ENCODE measurements at regions not wholly inside any gene's neighbourhood (a gene's known extent, or its start where the extent isn't known, plus 50 kb on each side); places are given as distances from the start of the nearest gene placed in this dataset.
"Not testable (repeated sequence)": the region's sequence is repeated elsewhere in the genome, so short reads cannot be mapped to it uniquely, and the experiment has no call there.

DNA sequence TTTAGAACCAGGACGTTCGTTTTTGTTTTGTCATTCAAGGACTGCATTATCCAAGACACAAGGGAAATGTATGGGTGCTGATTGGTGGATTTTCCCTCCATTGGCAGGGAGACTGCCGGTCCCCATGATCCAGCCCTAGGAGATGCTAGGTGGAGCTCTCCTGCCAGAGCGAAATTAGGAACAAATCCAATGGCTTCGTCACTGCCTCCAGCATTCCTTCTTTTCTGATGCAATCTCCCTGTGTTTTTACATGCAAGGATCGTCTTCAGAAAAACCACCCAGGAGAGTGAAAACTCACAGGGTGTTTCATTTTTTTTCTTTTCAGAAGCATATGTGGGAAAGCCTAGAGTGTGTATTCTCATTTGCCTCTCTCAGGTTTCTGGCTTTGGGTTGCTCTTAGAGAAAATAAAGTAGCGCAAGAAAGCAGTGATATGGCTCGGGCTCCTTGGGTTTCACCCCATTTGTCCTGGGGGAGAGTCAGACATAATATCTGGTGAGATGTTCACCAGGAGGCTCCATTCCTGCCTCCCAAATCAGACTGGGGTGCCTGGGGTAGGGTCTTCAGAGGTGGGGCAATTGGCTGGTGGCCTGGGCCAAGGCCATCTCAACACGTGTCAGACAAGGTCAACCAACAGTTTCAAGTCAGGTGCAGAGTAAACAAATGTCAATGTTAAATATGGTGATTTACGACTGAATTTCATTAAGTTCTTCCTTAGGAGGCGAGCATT is 450.9 kb upstream of the MKI67 start:
- Histone ChIP-seq H3K36me3 (ENCODE audit: control insufficient read depth, insufficient read depth, low read length) (no peaks in the 10 kb centered on the region), H3K27me3 (ENCODE audit: control insufficient read depth, insufficient read depth, low read length) (no peaks in the 10 kb centered on the region), H3K4me3 (ENCODE audit: low read depth, low read length) (no peak overlapping the region)
- DNase-seq (ENCODE audit: low read depth) (no peak), FAIRE-seq (no peak)
- TF ChIP-seq, protein P1, sequence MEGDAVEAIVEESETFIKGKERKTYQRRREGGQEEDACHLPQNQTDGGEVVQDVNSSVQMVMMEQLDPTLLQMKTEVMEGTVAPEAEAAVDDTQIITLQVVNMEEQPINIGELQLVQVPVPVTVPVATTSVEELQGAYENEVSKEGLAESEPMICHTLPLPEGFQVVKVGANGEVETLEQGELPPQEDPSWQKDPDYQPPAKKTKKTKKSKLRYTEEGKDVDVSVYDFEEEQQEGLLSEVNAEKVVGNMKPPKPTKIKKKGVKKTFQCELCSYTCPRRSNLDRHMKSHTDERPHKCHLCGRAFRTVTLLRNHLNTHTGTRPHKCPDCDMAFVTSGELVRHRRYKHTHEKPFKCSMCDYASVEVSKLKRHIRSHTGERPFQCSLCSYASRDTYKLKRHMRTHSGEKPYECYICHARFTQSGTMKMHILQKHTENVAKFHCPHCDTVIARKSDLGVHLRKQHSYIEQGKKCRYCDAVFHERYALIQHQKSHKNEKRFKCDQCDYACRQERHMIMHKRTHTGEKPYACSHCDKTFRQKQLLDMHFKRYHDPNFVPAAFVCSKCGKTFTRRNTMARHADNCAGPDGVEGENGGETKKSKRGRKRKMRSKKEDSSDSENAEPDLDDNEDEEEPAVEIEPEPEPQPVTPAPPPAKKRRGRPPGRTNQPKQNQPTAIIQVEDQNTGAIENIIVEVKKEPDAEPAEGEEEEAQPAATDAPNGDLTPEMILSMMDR (IDR thresholded peaks at IDR 0.05; ENCODE audit: insufficient read depth, low read length, severe bottlenecking): no peak

GRCh38 chr10:128577958-128578750 is 451.9 kb upstream of the MKI67 start:
- Histone ChIP-seq H3K27me3 (ENCODE audit: control insufficient read depth, insufficient read depth, low read length) (no peaks in the 10 kb centered on the region), H3K36me3 (ENCODE audit: control insufficient read depth, insufficient read depth, low read length) (no peaks in the 10 kb centered on the region), H3K4me3 (ENCODE audit: low read depth, low read length) (no peak overlapping the region)
- TF ChIP-seq, protein P1 (IDR thresholded peaks at IDR 0.05; ENCODE audit: insufficient read depth, low read length, severe bottlenecking): no peak
- DNase-seq (ENCODE audit: low read depth) (no peak), FAIRE-seq (peak; percentile 80)

GRCh38 chr10:128578766-128579165 is 452.5 kb upstream of the MKI67 start:
- no peak for FAIRE-seq
- TF ChIP-seq, protein P1 (IDR thresholded peaks at IDR 0.05; ENCODE audit: insufficient read depth, low read length, severe bottlenecking): no peak
- no peak for DNase-seq (ENCODE audit: low read depth)
- H3K36me3 ChIP-seq (ENCODE audit: control insufficient read depth, insufficient read depth, low read length): no peaks in the 10 kb centered on the region
- H3K4me3 ChIP-seq (ENCODE audit: low read depth, low read length): no peak overlapping the region
- no peaks in the 10 kb centered on the region for H3K27me3 ChIP-seq (ENCODE audit: control insufficient read depth, insufficient read depth, low read length)

DNA sequence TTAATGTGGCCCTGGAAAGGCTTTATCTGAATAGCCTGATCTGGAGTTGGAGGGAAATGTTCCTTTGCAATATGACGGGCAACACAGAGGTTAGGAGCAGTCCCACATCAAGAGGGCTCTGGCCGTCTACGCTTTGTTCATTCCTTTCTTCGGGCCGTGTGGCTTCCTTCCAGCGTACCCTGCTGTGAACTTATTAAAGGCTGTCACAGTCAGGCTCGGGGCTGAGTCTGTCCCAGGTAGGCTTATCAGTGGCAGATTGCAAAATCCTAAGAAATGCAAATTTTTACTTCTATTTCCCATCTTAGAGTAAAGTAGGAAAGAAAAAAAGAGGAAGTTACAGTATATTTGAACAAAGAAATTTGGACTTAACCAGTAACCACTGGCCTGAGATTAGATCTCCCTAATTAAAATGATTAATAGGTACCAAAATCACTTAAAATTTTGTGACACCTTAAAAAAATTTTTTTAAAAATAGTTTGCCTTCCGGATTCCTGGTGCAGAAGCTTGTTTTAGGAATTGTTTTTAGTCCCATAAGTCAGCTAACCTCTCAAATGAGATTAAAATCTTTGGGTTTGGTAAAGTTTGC is 453.1 kb upstream of the MKI67 start:
- FAIRE-seq: no peak
- Histone ChIP-seq H3K36me3 (ENCODE audit: control insufficient read depth, insufficient read depth, low read length) (no peaks in the 10 kb centered on the region), H3K4me3 (ENCODE audit: low read depth, low read length) (no peak overlapping the region), H3K27me3 (ENCODE audit: control insufficient read depth, insufficient read depth, low read length) (no peaks in the 10 kb centered on the region)
- no peak for DNase-seq (ENCODE audit: low read depth)
- TF ChIP-seq, protein P1 (IDR thresholded peaks at IDR 0.05; ENCODE audit: insufficient read depth, low read length, severe bottlenecking): no peak

DNA sequence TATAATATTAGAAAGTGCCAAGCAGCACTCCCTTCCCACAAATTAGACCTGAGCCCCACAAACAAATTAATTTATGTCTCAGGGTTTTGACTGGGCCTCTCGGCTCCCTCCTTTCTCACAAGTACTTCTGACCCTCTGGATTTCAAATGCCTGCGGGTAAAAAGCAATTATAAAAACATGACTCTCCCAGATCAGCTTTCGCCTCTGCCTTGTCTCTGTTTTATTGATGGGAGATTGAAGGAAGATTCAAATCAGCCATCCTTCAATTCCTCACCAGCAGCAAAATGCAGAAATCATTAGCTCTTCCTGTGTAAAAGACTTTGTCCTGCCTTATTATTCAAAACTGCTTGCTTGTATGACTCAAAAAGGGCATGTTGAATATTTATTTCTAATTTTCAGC is 453.7 kb upstream of the MKI67 start:
- Histone ChIP-seq H3K36me3 (ENCODE audit: control insufficient read depth, insufficient read depth, low read length) (no peaks in the 10 kb centered on the region), H3K27me3 (ENCODE audit: control insufficient read depth, insufficient read depth, low read length) (no peaks in the 10 kb centered on the region), H3K4me3 (ENCODE audit: low read depth, low read length) (no peak overlapping the region)
- FAIRE-seq (no peak), DNase-seq (ENCODE audit: low read depth) (no peak)
- TF ChIP-seq, protein P1 (IDR thresholded peaks at IDR 0.05; ENCODE audit: insufficient read depth, low read length, severe bottlenecking): no peak

- not testable (repeated sequence) for H3K4me3 ChIP-seq (ENCODE audit: low read depth, low read length); DNase-seq (ENCODE audit: low read depth); FAIRE-seq; H3K36me3 ChIP-seq (ENCODE audit: control insufficient read depth, insufficient read depth, low read length); H3K27me3 ChIP-seq (ENCODE audit: control insufficient read depth, insufficient read depth, low read length)
Observed at GRCh38 chr10:128583125-128583524, 456.9 kb upstream of the MKI67 start.

GRCh38 chr10:128586599-128586998 is 460.4 kb upstream of the MKI67 start:
- H3K27me3 ChIP-seq (ENCODE audit: control insufficient read depth, insufficient read depth, low read length); H3K4me3 ChIP-seq (ENCODE audit: low read depth, low read length); H3K36me3 ChIP-seq (ENCODE audit: control insufficient read depth, insufficient read depth, low read length); FAIRE-seq; DNase-seq (ENCODE audit: low read depth): not testable (repeated sequence)

All from bronchial epithelial cell (primary cell).